ENCODE measurements at regions not wholly inside any gene's neighbourhood (a gene's known extent, or its start where the extent isn't known, plus 50 kb on each side); places are given as distances from the start of the nearest gene placed in this dataset.

DNA sequence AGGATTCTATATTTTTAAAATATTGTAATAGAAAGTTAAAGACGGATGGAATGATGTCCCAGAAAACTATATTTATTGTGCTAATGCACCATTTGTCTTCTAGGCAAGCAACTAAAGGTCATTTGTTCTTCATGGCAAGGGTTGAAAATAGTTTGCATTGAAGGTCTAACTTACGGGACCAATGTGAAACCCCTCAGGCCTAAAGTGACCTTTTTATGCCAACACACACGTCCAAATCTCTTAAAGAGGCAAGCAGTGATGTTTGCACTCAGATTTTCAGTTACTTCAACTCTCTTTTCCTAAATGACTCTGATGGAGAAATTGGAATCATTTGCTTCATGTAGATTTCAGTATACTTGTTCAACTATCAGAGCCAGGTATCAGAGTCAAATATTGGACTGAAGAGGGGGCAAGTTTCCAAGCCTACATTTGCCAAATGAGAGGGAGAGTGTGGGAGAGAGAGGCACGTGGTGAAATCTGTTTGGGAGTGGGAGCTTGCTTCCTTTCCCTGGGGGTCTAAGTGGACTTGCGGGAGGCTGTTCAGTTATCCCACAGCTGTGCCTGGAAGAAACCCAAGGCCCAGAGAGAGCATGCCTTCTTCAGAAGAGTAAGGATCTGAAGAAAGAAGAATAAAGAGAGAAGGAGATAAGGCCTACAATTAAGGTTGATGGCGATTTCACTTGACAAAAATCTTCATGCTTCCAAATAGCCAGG is 459.8 kb downstream of the BCAT1 start:
- no peaks in the 10 kb centered on the region for H3K9me3 ChIP-seq (ENCODE audit: control insufficient read depth, insufficient read depth, low read length)
- peaks cover 5% of the 10 kb centered on the region; the same call in 1 of the 2 replicates for H3K4me1 ChIP-seq (ENCODE audit: control insufficient read depth, insufficient read depth, low read length)
- H3K27me3 ChIP-seq (ENCODE audit: control insufficient read depth, insufficient read depth, low read length), result no peaks in the 10 kb centered on the region
- TF ChIP-seq MAFK (IDR thresholded peaks at IDR 0.05; ENCODE audit: low read depth, low read length) (no peak), RFX5 (IDR thresholded peaks at IDR 0.05; ENCODE audit: low read depth, low read length) (no peak)
- TF ChIP-seq, protein P1, sequence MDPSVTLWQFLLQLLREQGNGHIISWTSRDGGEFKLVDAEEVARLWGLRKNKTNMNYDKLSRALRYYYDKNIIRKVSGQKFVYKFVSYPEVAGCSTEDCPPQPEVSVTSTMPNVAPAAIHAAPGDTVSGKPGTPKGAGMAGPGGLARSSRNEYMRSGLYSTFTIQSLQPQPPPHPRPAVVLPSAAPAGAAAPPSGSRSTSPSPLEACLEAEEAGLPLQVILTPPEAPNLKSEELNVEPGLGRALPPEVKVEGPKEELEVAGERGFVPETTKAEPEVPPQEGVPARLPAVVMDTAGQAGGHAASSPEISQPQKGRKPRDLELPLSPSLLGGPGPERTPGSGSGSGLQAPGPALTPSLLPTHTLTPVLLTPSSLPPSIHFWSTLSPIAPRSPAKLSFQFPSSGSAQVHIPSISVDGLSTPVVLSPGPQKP (IDR thresholded peaks at IDR 0.05; ENCODE audit: borderline replicate concordance, low read depth, low read length), result no peak
- no peak overlapping the region; the same call in 1 of the 2 replicates for H3K23ac ChIP-seq (ENCODE audit: low read depth, low read length)
- H4K91ac ChIP-seq (ENCODE audit: insufficient read depth, low read depth, low read length), result peak overlapping the region; percentile 9; the same call in 1 of the 2 replicates
- H4K8ac ChIP-seq (ENCODE audit: low read depth in 2 of 2, low read length in 2 of 2), result no peak overlapping the region
- H2BK20ac ChIP-seq (ENCODE audit: low read depth, low read length), result no peak overlapping the region
- H2BK15ac ChIP-seq (ENCODE audit: low read depth, low read length), result 0 out of 3 replicates have a peak overlapping the region, but pooled peaks have one; percentile 31
- ATAC-seq (ENCODE audit: low read depth), result no peak
- H3K4ac ChIP-seq (ENCODE audit: low read depth, low read length), result no peak overlapping the region; the same call in 1 of the 2 replicates
- POLR2A ChIA-PET (ENCODE audit: unreplicated experiment), result no interaction called here
- no peaks in the 10 kb centered on the region for H3K36me3 ChIP-seq (ENCODE audit: control insufficient read depth, insufficient read depth, low read length)
- no peak overlapping the region for H2AK9ac ChIP-seq (replicated peaks; ENCODE audit: low read depth, low read length, poor library complexity)
- peaks cover 6% of the 10 kb centered on the region; the same call in 1 of the 2 replicates for H3K9me1 ChIP-seq (ENCODE audit: insufficient read depth, low read length)
- no peak overlapping the region for H4K5ac ChIP-seq (ENCODE audit: low read depth, low read length)
- dilution Hi-C loops (cut with HindIII; ENCODE audit: low sequenced_read_pairs, unreplicated experiment) (no loop called here), in situ Hi-C loops (cut with MboI; ENCODE audit: low sequenced_read_pairs) (no loop called here), intact Hi-C loops (cut with micrococcal nuclease) (no loop called here)
- no CpG with 5 or more reads among the region's 6 CpGs for WGBS, 2 experiments (ENCODE audit: extremely low coverage in 2 of 2, insufficient read length in 1 of 2)
- H4K20me1 ChIP-seq (ENCODE audit: insufficient read depth, low read length), result no peaks in the 10 kb centered on the region
- no peak overlapping the region for H2BK120ac ChIP-seq (ENCODE audit: low read depth, low read length)
- H2BK5ac ChIP-seq (ENCODE audit: low read depth, low read length, poor library complexity, severe bottlenecking), result no peak overlapping the region
- CTCF ChIA-PET, result no interaction called here
- no TSS peak for BruUV-seq (replicated peaks)
- peaks cover 18 to 21% of the 10 kb centered on the region in 2 experiments; a peak in 3 of 4 replicates for H3K79me1 ChIP-seq (ENCODE audit: low read depth in 1 of 2, low read length in 2 of 2)
- H3K18ac ChIP-seq (ENCODE audit: low read depth, low read length), result no peak overlapping the region
- H3K9ac ChIP-seq (ENCODE audit: low read depth, low read length), result no peak overlapping the region
- no peak overlapping the region for H3K56ac ChIP-seq (ENCODE audit: extremely low read depth, insufficient read depth, low read length)
- H3K27ac ChIP-seq (ENCODE audit: insufficient read depth, low read length), result no peak overlapping the region
- H2AFZ ChIP-seq (replicated peaks; ENCODE audit: low read length, poor library complexity), result no peak overlapping the region
- no peak for DNase-seq
- no peak overlapping the region for H3K4me2 ChIP-seq (ENCODE audit: low read depth, low read length)
- H2AK5ac ChIP-seq (ENCODE audit: low read depth, low read length), result no peak overlapping the region
- H3K14ac ChIP-seq (replicated peaks; ENCODE audit: low read depth, low read length), result no peak overlapping the region
- H3K4me3 ChIP-seq (ENCODE audit: insufficient read depth, low read depth, low read length), result no peak overlapping the region

Data from IMR-90 (cell line).